IMR-90 (cell line): ENCODE measurements at regions not wholly inside any gene's neighbourhood (a gene's known extent, or its start where the extent isn't known, plus 50 kb on each side); places are given as distances from the start of the nearest gene placed in this dataset.

ENCODE experiments used
- ATAC-seq: fragments of 200-7000 bp; cut with Tn5 transposase; 2 replicates; pipeline ENCODE4 v1.9.1; 2020; ENCODE audit warnings: low read depth, mild to moderate bottlenecking, moderate library complexity
- BruUV-seq: library from RNA; stranded (reverse); fragments of 400-500 nt; replicated peaks from 2 replicates; lab custom pipeline; 2021; lab: Mats Ljungman, UMichigan
- CTCF ChIA-PET: fragments of 300-600 bp; formaldehyde crosslinking; extraction: SDS; loops from one replicate; lab custom pipeline; 2021; ENCODE audit warnings: antibody characterized with exemption; lab: Yijun Ruan, JAX
- POLR2A ChIA-PET: fragments of 300-600 bp; sonication (Branson Sonifier 250); formaldehyde crosslinking; loops from one replicate; lab custom pipeline; 2022; ENCODE audit warnings: antibody characterized with exemption; ENCODE audit not compliant: unreplicated experiment; lab: Charles Lee
- DNase-seq: peaks from one replicate; pipeline ENCODE4 v3.0.0; 2013
- H2AFZ ChIP-seq: replicated peaks from 2 replicates; pipeline ENCODE3; 2013; ENCODE audit warnings: low read length, mild to moderate bottlenecking; ENCODE audit not compliant: poor library complexity
- H2AK5ac ChIP-seq: 2 replicates; pipeline ENCODE4 v1.6.1; 2013; ENCODE audit warnings: low read depth, low read length, inconsistent platforms
- H2AK9ac ChIP-seq: replicated peaks from 2 replicates; pipeline ENCODE3; 2013; ENCODE audit warnings: mild to moderate bottlenecking, low read depth, low read length, moderate library complexity; ENCODE audit not compliant: poor library complexity
- H2BK120ac ChIP-seq: 2 replicates; pipeline ENCODE4 v1.6.1; 2013; ENCODE audit warnings: low read depth, low read length, inconsistent platforms
- H2BK15ac ChIP-seq: 3 replicates; pipeline ENCODE4 v1.6.1; 2013; ENCODE audit warnings: low read depth, low read length, inconsistent platforms
- H2BK20ac ChIP-seq: 2 replicates; pipeline ENCODE4 v1.6.1; 2013; ENCODE audit warnings: low read depth, mild to moderate bottlenecking, inconsistent platforms, low read length, moderate library complexity
- H2BK5ac ChIP-seq: 2 replicates; pipeline ENCODE4 v1.6.1; 2013; ENCODE audit warnings: mild to moderate bottlenecking, low read depth, low read length, inconsistent platforms; ENCODE audit not compliant: poor library complexity, severe bottlenecking
- H3K14ac ChIP-seq: replicated peaks from 2 replicates; pipeline ENCODE4 v1.6.1; 2013; ENCODE audit warnings: low read depth, low read length, inconsistent platforms
- H3K18ac ChIP-seq: 2 replicates; pipeline ENCODE4 v1.6.1; 2013; ENCODE audit warnings: low read depth, low read length, control low read depth
- H3K23ac ChIP-seq: 2 replicates; pipeline ENCODE4 v1.6.1; 2013; ENCODE audit warnings: low read depth, low read length, inconsistent platforms
- H3K27ac ChIP-seq: 2 replicates; pipeline ENCODE4 v1.5.1; 2013; ENCODE audit warnings: mild to moderate bottlenecking, control low read depth, low read length; ENCODE audit not compliant: insufficient read depth
- H3K27me3 ChIP-seq: 2 replicates; pipeline ENCODE4 v1.6.1; 2013; ENCODE audit warnings: low read length; ENCODE audit not compliant: control insufficient read depth, insufficient read depth
- H3K36me3 ChIP-seq: 2 replicates; pipeline ENCODE4 v1.6.1; 2013; ENCODE audit warnings: low read length, mixed read lengths; ENCODE audit not compliant: control insufficient read depth, insufficient read depth
- H3K4ac ChIP-seq: 2 replicates; pipeline ENCODE4 v1.6.1; 2013; ENCODE audit warnings: low read depth, low read length, inconsistent platforms
- H3K4me1 ChIP-seq: 2 replicates; pipeline ENCODE4 v1.6.1; 2013; ENCODE audit warnings: low read length, mixed read lengths; ENCODE audit not compliant: control insufficient read depth, insufficient read depth
- H3K4me2 ChIP-seq: 2 replicates; pipeline ENCODE4 v1.6.1; 2013; ENCODE audit warnings: low read depth, mild to moderate bottlenecking, control low read depth, low read length, moderate library complexity
- H3K4me3 ChIP-seq: 2 replicates; pipeline ENCODE4 v1.5.1; 2013; ENCODE audit warnings: low read depth, mild to moderate bottlenecking, control low read depth, low read length, moderate library complexity; ENCODE audit not compliant: insufficient read depth
- H3K56ac ChIP-seq: 2 replicates; pipeline ENCODE4 v1.6.1; 2013; ENCODE audit warnings: low read length, inconsistent platforms; ENCODE audit not compliant: insufficient read depth; ENCODE audit errors: extremely low read depth
- H3K79me1 ChIP-seq, 2 experiments: 2 replicates each; pipeline ENCODE4 v1.6.1; 2013; ENCODE audit warnings: low read length in 2 of 2, inconsistent platforms in 1 of 2, low read depth in 1 of 2
- H3K9ac ChIP-seq: 2 replicates; pipeline ENCODE4 v1.6.1; 2013; ENCODE audit warnings: low read depth, low read length, control low read depth
- H3K9me1 ChIP-seq: 2 replicates; pipeline ENCODE4 v1.6.1; 2013; ENCODE audit warnings: low read length, inconsistent platforms; ENCODE audit not compliant: insufficient read depth
- H3K9me3 ChIP-seq: 2 replicates; pipeline ENCODE4 v1.6.1; 2013; ENCODE audit warnings: low read length; ENCODE audit not compliant: control insufficient read depth, insufficient read depth
- H4K20me1 ChIP-seq: 2 replicates; pipeline ENCODE4 v1.6.1; 2013; ENCODE audit warnings: low read length, inconsistent platforms; ENCODE audit not compliant: insufficient read depth
- H4K5ac ChIP-seq: 2 replicates; pipeline ENCODE4 v1.6.1; 2013; ENCODE audit warnings: mild to moderate bottlenecking, low read depth, low read length, control low read depth
- H4K8ac ChIP-seq, 2 experiments: 2 replicates each; pipeline ENCODE4 v1.6.1; 2013; ENCODE audit warnings: low read depth in 2 of 2, low read length in 2 of 2, control low read depth in 1 of 2, inconsistent platforms in 1 of 2
- H4K91ac ChIP-seq: 2 replicates; pipeline ENCODE4 v1.6.1; 2013; ENCODE audit warnings: low read depth, low read length, inconsistent platforms; ENCODE audit not compliant: insufficient read depth
- MAZ ChIP-seq: IDR thresholded peaks from 2 replicates; pipeline ENCODE4 v1.6.1; 2012; ENCODE audit warnings: low read depth, mild to moderate bottlenecking, low read length, improper control_type of control experiment, moderate library complexity, borderline replicate concordance
- POLR2A ChIP-seq: IDR thresholded peaks from 2 replicates; pipeline ENCODE4 v1.6.1; 2012; ENCODE audit warnings: mild to moderate bottlenecking, low read depth, low read length
- whole genome bisulfite sequencing, 2 experiments: methylation state at CpG; one replicate each; pipeline versions ENCODE4 v1.1.5 to v1.1.7; 2013; ENCODE audit warnings: missing lambda C conversion rate in 2 of 2; ENCODE audit not compliant: insufficient read length in 1 of 2; ENCODE audit errors: extremely low coverage in 2 of 2; 5-methylcytosine and 5-hydroxymethylcytosine counted together
- dilution Hi-C: fragments of 300-500 bp; cut with HindIII; formaldehyde crosslinking; loops from one replicate; pipeline ENCODE4 v1.14.3; 2018; ENCODE audit warnings: low sequenced_read_pairs; ENCODE audit not compliant: unreplicated experiment
- in situ Hi-C: fragments of 300-500 bp; cut with MboI; formaldehyde crosslinking; loops from 3 replicates; pipeline ENCODE4 v1.14.3; 2019; ENCODE audit warnings: low sequenced_read_pairs, inconsistent platforms, mixed read lengths
- intact Hi-C: fragments of 100-400 bp; cut with micrococcal nuclease; formaldehyde crosslinking; loops from 2 replicates; pipeline ENCODE4 v1.10.0; 2022

GRCh38 chr4:31657859-31658570, 937.8 kb downstream of the PCDH7 start:
- Histone ChIP-seq H4K5ac (no peak overlapping the region), H4K20me1 (no peaks in the 10 kb centered on the region), H3K4me3 (no peak overlapping the region), H2AFZ (no peak overlapping the region), H2BK5ac (no peak overlapping the region), H3K23ac (no peak overlapping the region), H3K79me1 (no peaks in the 10 kb centered on the region), H3K27ac (no peak overlapping the region), H3K4me2 (no peak overlapping the region), H3K14ac (no peak overlapping the region), H3K4ac (no peak overlapping the region), H3K9ac (no peak overlapping the region), H2AK9ac (no peak overlapping the region), H2BK20ac (no peak overlapping the region), H4K91ac (no peak overlapping the region), H2AK5ac (no peak overlapping the region), H3K18ac (no peak overlapping the region), H3K56ac (no peak overlapping the region), H2BK120ac (no peak overlapping the region), H2BK15ac (no peak overlapping the region), H3K36me3 (no peaks in the 10 kb centered on the region), H4K8ac (no peak overlapping the region), H3K4me1 (no peaks in the 10 kb centered on the region), H3K9me3 (no peaks in the 10 kb centered on the region), H3K9me1 (no peaks in the 10 kb centered on the region), H3K27me3 (no peaks in the 10 kb centered on the region)
- ATAC-seq (no peak), DNase-seq (peak; percentile 13)
- intact Hi-C loops = no loop called here
- BruUV-seq = no TSS peak
- in situ Hi-C loops = no loop called here
- dilution Hi-C loops = no loop called here
- TF ChIP-seq MAZ = no peak
- no peak for TF ChIP-seq POLR2A
- POLR2A ChIA-PET = no interaction called here
- CTCF ChIA-PET = no interaction called here
- no CpG with 5 or more reads among the region's 5 CpGs for WGBS, 2 experiments
